K562 (cell line): ENCODE measurements at regions not wholly inside any gene's neighbourhood (a gene's known extent, or its start where the extent isn't known, plus 50 kb on each side); places are given as distances from the start of the nearest gene placed in this dataset.

ENCODE experiments used
- ATAC-seq: fragments of 200-7000 bp; cut with Tn5 transposase; 3 replicates; pipeline ENCODE4 v1.9.1; 2020; ENCODE audit warnings: moderate library complexity
- BruUV-seq: library from RNA; stranded (reverse); fragments of 400-500 nt; replicated peaks from 2 replicates; lab custom pipeline; 2021; lab: Mats Ljungman, UMichigan
- CTCF ChIA-PET: fragments of 300-600 bp; formaldehyde crosslinking; extraction: SDS; loops from one replicate; lab custom pipeline; 2021; ENCODE audit warnings: low intra/inter-chr PET ratio; lab: Yijun Ruan, JAX
- POLR2A ChIA-PET: fragments of 300-600, 350-650 bp; sonication (Branson Sonifier 250); formaldehyde crosslinking; extraction: SDS; loops from one replicate; lab custom pipeline; 2021; ENCODE audit warnings: antibody characterized with exemption, inconsistent platforms; lab: Yijun Ruan, JAX
- DNase-seq, 4 experiments: peaks; one replicate each; pipeline versions ENCODE4 v3.0.0 to v3.0.0-alpha.2; 2011 to 2018; ENCODE audit warnings: low spot score in 3 of 4, mixed read lengths in 3 of 4; ENCODE audit errors: extremely low read depth in 1 of 4
- FAIRE-seq: peaks from 2 replicates; lab custom pipeline; 2011; peaks lifted over from hg19 to GRCh38; lab: Jason Lieb, UNC
- H2AFZ ChIP-seq: 2 replicates; pipeline ENCODE4 v1.6.0; 2011; ENCODE audit warnings: low read depth, low read length, control low read depth, inconsistent platforms
- H3K27ac ChIP-seq: fragments of 200-600 bp; 3 replicates; pipeline ENCODE4 v1.8.0; 2011; ENCODE audit warnings: low read depth, mild to moderate bottlenecking, control low read depth, inconsistent platforms, low read length, moderate library complexity, mixed read lengths; ENCODE audit errors: extremely low read depth
- H3K27me3 ChIP-seq, 2 experiments: fragments of 300-600 bp in 1 of 2; 2 replicates in 1 of 2; 3 replicates in 1 of 2; pipeline versions ENCODE4 v1.6.0 to v1.8.0; 2011; ENCODE audit warnings: inconsistent platforms in 2 of 2, low read length in 2 of 2, mild to moderate bottlenecking in 1 of 2, mixed read lengths in 1 of 2, moderate library complexity in 1 of 2; ENCODE audit not compliant: control insufficient read depth in 2 of 2, insufficient read depth in 2 of 2
- H3K36me3 ChIP-seq: fragments of 300-600 bp; 3 replicates; pipeline ENCODE4 v1.8.0; 2011; ENCODE audit warnings: mild to moderate bottlenecking, low read length, inconsistent platforms; ENCODE audit not compliant: control insufficient read depth, insufficient read depth
- H3K4me1 ChIP-seq, 2 experiments: fragments of 200-600 bp in 1 of 2; replicated peaks in 1 of 2; 2 replicates in 1 of 2; 3 replicates in 1 of 2; pipeline versions ENCODE4 v1.5.1 to v1.8.0; 2011; ENCODE audit warnings: inconsistent platforms in 2 of 2, low read length in 2 of 2, mild to moderate bottlenecking in 1 of 2, mixed read lengths in 1 of 2, moderate library complexity in 1 of 2; ENCODE audit not compliant: control insufficient read depth in 2 of 2, insufficient read depth in 2 of 2
- H3K4me2 ChIP-seq: 2 replicates; pipeline ENCODE4 v1.6.1; 2011; ENCODE audit warnings: low read length, control low read depth, inconsistent platforms, mixed read lengths; ENCODE audit not compliant: insufficient read depth
- H3K4me3 ChIP-seq: fragments of 200-600 bp; sonication (generic), shearing (Covaris generic); 2 replicates; pipeline ENCODE4 v1.5.1; 2016; ENCODE audit warnings: control low read depth, inconsistent platforms
- H3K79me2 ChIP-seq: fragments of 200-600 bp; 3 replicates; pipeline ENCODE4 v1.8.0; 2011; ENCODE audit warnings: low read length, inconsistent platforms; ENCODE audit not compliant: control insufficient read depth, insufficient read depth
- H3K9ac ChIP-seq, 2 experiments: 2 replicates each; pipeline versions ENCODE4 v1.6.0 to v1.6.1; 2011; ENCODE audit warnings: low read depth in 2 of 2, low read length in 2 of 2, control low read depth in 1 of 2, inconsistent platforms in 1 of 2, mild to moderate bottlenecking in 1 of 2, mixed read lengths in 1 of 2; ENCODE audit not compliant: insufficient read depth in 1 of 2
- H3K9me1 ChIP-seq: one replicate; pipeline ENCODE4 v1.6.0; 2011; ENCODE audit warnings: inconsistent platforms, mild to moderate bottlenecking, low read length, moderate library complexity; ENCODE audit not compliant: control insufficient read depth, insufficient read depth
- H3K9me3 ChIP-seq: replicated peaks from 2 replicates; pipeline ENCODE4 v1.5.1; 2011; ENCODE audit warnings: low read depth, low read length, inconsistent platforms; ENCODE audit not compliant: control insufficient read depth, insufficient read depth
- H4K20me1 ChIP-seq: replicated peaks from 2 replicates; pipeline ENCODE4 v1.6.1; 2011; ENCODE audit warnings: low read length, inconsistent platforms, mixed read lengths; ENCODE audit not compliant: control insufficient read depth, insufficient read depth
- ASH1L ChIP-seq: fragments of 450-650 bp; IDR thresholded peaks from 2 replicates; pipeline ENCODE4 v1.6.1; 2018; ENCODE audit warnings: borderline replicate concordance, mild to moderate bottlenecking, low read depth; ENCODE audit not compliant: partially characterized antibody
- ATF3 ChIP-seq, 2 experiments: fragments of 450-650 bp in 1 of 2; sonication (generic) in 1 of 2; formaldehyde crosslinking in 1 of 2; IDR thresholded peaks in 1 of 2; conservative IDR thresholded peaks in 1 of 2; 2 replicates each; pipeline versions ENCODE4 v1.6.1 to v1.8.1; 2016 to 2023; ENCODE audit warnings: mild to moderate bottlenecking in 2 of 2, moderate library complexity in 2 of 2, inconsistent platforms in 1 of 2, missing genetic modification reagents in 1 of 2
- EWSR1 ChIP-seq: fragments of 450-650 bp; IDR thresholded peaks from 2 replicates; pipeline ENCODE4 v1.6.1; 2018; ENCODE audit warnings: borderline replicate concordance, mild to moderate bottlenecking, low read depth, moderate library complexity; ENCODE audit not compliant: partially characterized antibody
- IRF9 ChIP-seq: fragments of 450-650 bp; IDR thresholded peaks from 2 replicates; pipeline ENCODE4 v1.6.1; 2016; ENCODE audit warnings: missing biosample characterization, missing genetic modification characterization
- PHB2 ChIP-seq: fragments of 450-650 bp; IDR thresholded peaks from 2 replicates; pipeline ENCODE4 v1.6.1; 2017; ENCODE audit warnings: low read depth
- PRMT5 ChIP-seq: sonication (generic); formaldehyde crosslinking; IDR thresholded peaks from 2 replicates; pipeline ENCODE4 v1.5.0; 2020; ENCODE audit warnings: missing genetic modification reagents
- ZNF384 ChIP-seq: IDR thresholded peaks from 2 replicates; pipeline ENCODE4 v1.6.1; 2012; ENCODE audit warnings: low read depth, low read length, improper control_type of control experiment
- ZNF589 ChIP-seq: fragments of 200-800 bp; sonication (Bioruptor generic); IDR thresholded peaks from 2 replicates; pipeline ENCODE4 v1.6.1; 2016; ENCODE audit warnings: low read depth, missing genetic modification characterization, missing compliant biosample characterization
- WGBS: fragments of 100-300 bp; shearing (Covaris generic); methylation state at CpG from one replicate; pipeline ENCODE4 v1.1.6; 2016; ENCODE audit warnings: low coverage, mixed read lengths; ENCODE audit not compliant: insufficient coverage; ENCODE audit errors: missing lambda C conversion rate; 5-methylcytosine and 5-hydroxymethylcytosine counted together
- in situ Hi-C: fragments of 300-500 bp; cut with MboI; formaldehyde crosslinking; loops from 4 replicates; pipeline ENCODE4 v1.15.0; 2018; ENCODE audit warnings: inconsistent platforms, mixed read lengths
- intact Hi-C: fragments of 100-400 bp; cut with micrococcal nuclease; formaldehyde crosslinking; loops from 2 replicates; pipeline ENCODE4 v1.14.2; 2022

- no peak overlapping the region for H3K4me2 ChIP-seq
- H4K20me1 ChIP-seq: no peaks in the 10 kb centered on the region
- intact Hi-C loops: no loop called here
- CTCF ChIA-PET: no interaction called here
- H2AFZ ChIP-seq: no peak overlapping the region
- no peak overlapping the region for H3K9ac ChIP-seq
- no TSS peak for BruUV-seq
- POLR2A ChIA-PET: no interaction called here
- no peak overlapping the region for H3K4me3 ChIP-seq
- in situ Hi-C loops: no loop called here
- no peaks in the 10 kb centered on the region for H3K36me3 ChIP-seq
- FAIRE-seq (no peak), DNase-seq (no peak), ATAC-seq (no peak)
- 0% methylated on average over 5 of the region's 5 CpGs for WGBS
- no peaks in the 10 kb centered on the region; a peak in 2 of 5 replicates for H3K4me1 ChIP-seq
- no peaks in the 10 kb centered on the region for H3K9me3 ChIP-seq
- no peak for TF ChIP-seq EWSR1
- no peak for TF ChIP-seq PHB2
- TF ChIP-seq ZNF384: no peak
- TF ChIP-seq ASH1L: no peak
- no peak for TF ChIP-seq ZNF589 (CRISPR knock-in tag)
- H3K9me1 ChIP-seq: no peaks in the 10 kb centered on the region
- H3K27ac ChIP-seq: no peak overlapping the region
- peaks cover 0 to 6% of the 10 kb centered on the region in 2 experiments; a peak in 2 of 5 replicates for H3K27me3 ChIP-seq
- no peaks in the 10 kb centered on the region for H3K79me2 ChIP-seq
These were observed 167.5 kb downstream of the PRKX start for GRCh38 chrX:3545901-3546300.

- BruUV-seq: no TSS peak
- TF ChIP-seq PRMT5 (CRISPR knock-in tag): no peak
- TF ChIP-seq ATF3 (IDR thresholded peaks at IDR 0.05): no peak
- TF ChIP-seq ATF3 (CRISPR knock-in tag; conservative IDR thresholded peaks at IDR 0.05): no peak
- TF ChIP-seq IRF9 (tag): no peak
- TF ChIP-seq, all 486 proteins: peak for 0
- Histone ChIP-seq H3K9ac (no peak overlapping the region), H3K79me2 (no peaks in the 10 kb centered on the region), H4K20me1 (no peaks in the 10 kb centered on the region), H3K9me3 (no peaks in the 10 kb centered on the region), H3K27ac (no peak overlapping the region), H3K36me3 (no peaks in the 10 kb centered on the region), H3K4me3 (no peak overlapping the region), H3K27me3 (no peaks in the 10 kb centered on the region), H3K4me1 (no peaks in the 10 kb centered on the region), H3K4me2 (no peak overlapping the region), H2AFZ (no peak overlapping the region), H3K9me1 (no peaks in the 10 kb centered on the region)
- intact Hi-C loops: no loop called here
- in situ Hi-C loops: no loop called here
- POLR2A ChIA-PET: no interaction called here
- CTCF ChIA-PET: no interaction called here
- no peak for DNase-seq
- 0% methylated on average over 2 of the region's 2 CpGs for WGBS
- ATAC-seq: no peak
- no peak for FAIRE-seq
These were observed 172.1 kb downstream of the PRKX start for GRCh38 chrX:3541336-3541735.
